Mesenchymal stem cell (in vitro differentiated cells and primary cell): ENCODE measurements at regions not wholly inside any gene's neighbourhood (a gene's known extent, or its start where the extent isn't known, plus 50 kb on each side); places are given as distances from the start of the nearest gene placed in this dataset.
"Not testable (repeated sequence)": the region's sequence is repeated elsewhere in the genome, so short reads cannot be mapped to it uniquely, and the experiment has no call there.

ENCODE experiments used
- DNase-seq: peaks from one replicate; pipeline ENCODE4 v3.0.0-alpha.2; 2013
- H2AFZ ChIP-seq: one replicate; pipeline ENCODE4 v1.6.1; 2013; ENCODE audit warnings: low read depth, mild to moderate bottlenecking, control low read depth, inconsistent platforms, low read length, moderate library complexity
- H2AK5ac ChIP-seq: 2 replicates; pipeline ENCODE4 v1.6.1; 2013; ENCODE audit warnings: low read length, moderate library complexity, mild to moderate bottlenecking, inconsistent platforms; ENCODE audit not compliant: severe bottlenecking
- H2BK120ac ChIP-seq: one replicate; pipeline ENCODE4 v1.6.1; 2013; ENCODE audit warnings: low read depth, mild to moderate bottlenecking, inconsistent platforms, low read length, moderate library complexity
- H2BK12ac ChIP-seq, 2 experiments: one replicate each; pipeline ENCODE4 v1.6.1; 2013; ENCODE audit warnings: inconsistent platforms in 2 of 2, low read length in 2 of 2, mild to moderate bottlenecking in 2 of 2, moderate library complexity in 2 of 2, control low read depth in 1 of 2
- H2BK15ac ChIP-seq: one replicate; pipeline ENCODE4 v1.6.1; 2013; ENCODE audit warnings: mild to moderate bottlenecking, low read depth, inconsistent platforms; ENCODE audit not compliant: poor library complexity, severe bottlenecking
- H2BK5ac ChIP-seq: 2 replicates; pipeline ENCODE4 v1.6.1; 2013; ENCODE audit warnings: low read depth, mild to moderate bottlenecking, low read length, control low read depth, inconsistent platforms; ENCODE audit not compliant: poor library complexity, severe bottlenecking
- H3K14ac ChIP-seq, 2 experiments: one replicate each; pipeline ENCODE4 v1.6.1; 2013; ENCODE audit warnings: inconsistent platforms in 2 of 2, low read length in 2 of 2, control low read depth in 1 of 2, mild to moderate bottlenecking in 1 of 2, moderate library complexity in 1 of 2
- H3K18ac ChIP-seq, 2 experiments: one replicate each; pipeline ENCODE4 v1.6.1; 2013; ENCODE audit warnings: inconsistent platforms in 2 of 2, low read length in 2 of 2, control low read depth in 1 of 2, low read depth in 1 of 2, mild to moderate bottlenecking in 1 of 2
- H3K23ac ChIP-seq, 2 experiments: one replicate each; pipeline ENCODE4 v1.6.1; 2013; ENCODE audit warnings: inconsistent platforms in 2 of 2, low read length in 2 of 2, mild to moderate bottlenecking in 2 of 2, moderate library complexity in 2 of 2, control low read depth in 1 of 2
- H3K27ac ChIP-seq: 2 replicates; pipeline ENCODE4 v1.5.1; 2013; ENCODE audit warnings: mild to moderate bottlenecking, moderate library complexity, low read length, control low read depth, inconsistent platforms; ENCODE audit not compliant: poor library complexity, severe bottlenecking
- H3K27me3 ChIP-seq, 2 experiments: 2 replicates each; pipeline versions ENCODE4 v1.6.1 to v1.7.0; 2013; ENCODE audit warnings: low read length in 2 of 2, mild to moderate bottlenecking in 2 of 2, moderate library complexity in 2 of 2, control low read depth in 1 of 2, inconsistent platforms in 1 of 2; ENCODE audit not compliant: control insufficient read depth in 1 of 2, insufficient read depth in 1 of 2
- H3K36me3 ChIP-seq, 2 experiments: 2 replicates each; pipeline versions ENCODE4 v1.6.1 to v1.7.0; 2013; ENCODE audit warnings: low read length in 2 of 2, control low read depth in 1 of 2, inconsistent platforms in 1 of 2, low read depth in 1 of 2, mild to moderate bottlenecking in 1 of 2; ENCODE audit not compliant: insufficient read depth in 2 of 2, control insufficient read depth in 1 of 2
- H3K4ac ChIP-seq, 2 experiments: one replicate each; pipeline ENCODE4 v1.6.1; 2013; ENCODE audit warnings: inconsistent platforms in 2 of 2, low read length in 2 of 2, mild to moderate bottlenecking in 2 of 2, moderate library complexity in 2 of 2, control low read depth in 1 of 2, low read depth in 1 of 2
- H3K4me1 ChIP-seq: 2 replicates; pipeline ENCODE4 v1.6.1; 2013; ENCODE audit warnings: low read depth, low read length, control low read depth; ENCODE audit not compliant: control insufficient read depth, insufficient read depth
- H3K4me2 ChIP-seq: 2 replicates; pipeline ENCODE4 v1.6.1; 2013; ENCODE audit warnings: low read length, mild to moderate bottlenecking, inconsistent platforms; ENCODE audit not compliant: poor library complexity, severe bottlenecking
- H3K4me3 ChIP-seq, 2 experiments: 2 replicates each; pipeline versions ENCODE4 v1.5.1 to v1.7.0; 2013; ENCODE audit warnings: low read length in 2 of 2, mild to moderate bottlenecking in 2 of 2, control low read depth in 1 of 2, low read depth in 1 of 2; ENCODE audit not compliant: insufficient read depth in 1 of 2
- H3K79me1 ChIP-seq: replicated peaks from 2 replicates; pipeline ENCODE4 v1.6.1; 2013; ENCODE audit warnings: mild to moderate bottlenecking, control low read depth, low read length, inconsistent platforms; ENCODE audit not compliant: poor library complexity, severe bottlenecking
- H3K9ac ChIP-seq: 2 replicates; pipeline ENCODE4 v1.7.0; 2013; ENCODE audit warnings: mild to moderate bottlenecking, low read length, moderate library complexity
- H3K9me3 ChIP-seq: 2 replicates; pipeline ENCODE4 v1.7.0; 2013; ENCODE audit warnings: mild to moderate bottlenecking, low read length; ENCODE audit not compliant: control insufficient read depth
- H4K8ac ChIP-seq: one replicate; pipeline ENCODE4 v1.6.1; 2013; ENCODE audit warnings: inconsistent platforms, mild to moderate bottlenecking, low read length, moderate library complexity
- H4K91ac ChIP-seq: one replicate; pipeline ENCODE4 v1.6.1; 2013; ENCODE audit warnings: mild to moderate bottlenecking, low read length, inconsistent platforms
- WGBS: methylation state at CpG from one replicate; pipeline ENCODE4 v1.1.7; 2013; ENCODE audit warnings: mixed read lengths; 5-methylcytosine and 5-hydroxymethylcytosine counted together

DNA sequence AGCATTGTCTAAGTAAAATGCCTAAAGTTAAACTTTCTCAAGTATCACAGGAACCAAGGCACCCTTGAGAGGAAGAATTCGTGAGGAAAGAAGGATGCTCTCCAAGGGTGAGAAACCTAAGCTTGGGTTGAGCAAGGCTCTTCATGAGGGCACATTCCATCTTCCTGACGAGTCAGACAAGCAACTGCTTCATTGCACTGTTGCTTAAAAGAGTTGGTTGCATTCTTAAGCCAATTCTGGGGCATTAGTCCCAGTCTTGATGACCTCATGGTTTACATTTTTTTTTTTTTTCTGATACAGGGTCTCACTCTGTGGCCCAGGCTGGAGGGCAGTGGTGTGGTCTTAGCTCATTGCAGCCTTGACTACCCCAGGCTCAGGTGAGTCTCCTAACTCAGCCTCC lies 237.5 kb downstream of the ACTR3 start:
- 48% methylated on average over 2 of the region's 2 CpGs for WGBS
- Histone ChIP-seq H3K27me3 (no peaks in the 10 kb centered on the region), H3K9ac (no peak overlapping the region), H3K18ac (no peak overlapping the region), H3K4me2 (no peak overlapping the region), H3K4ac (no peak overlapping the region), H3K4me1 (no peaks in the 10 kb centered on the region), H2BK120ac (no peak overlapping the region), H3K9me3 (no peaks in the 10 kb centered on the region), H3K27ac (no peak overlapping the region), H2AK5ac (no peak overlapping the region), H3K79me1 (no peaks in the 10 kb centered on the region), H3K36me3 (no peaks in the 10 kb centered on the region), H2BK15ac (no peak overlapping the region), H2BK5ac (no peak overlapping the region), H3K23ac (no peak overlapping the region), H2AFZ (no peak overlapping the region), H4K91ac (no peak overlapping the region), H2BK12ac (no peak overlapping the region), H4K8ac (no peak overlapping the region), H3K14ac (no peak overlapping the region), H3K4me3 (no peak overlapping the region)
- no peak for DNase-seq

DNA sequence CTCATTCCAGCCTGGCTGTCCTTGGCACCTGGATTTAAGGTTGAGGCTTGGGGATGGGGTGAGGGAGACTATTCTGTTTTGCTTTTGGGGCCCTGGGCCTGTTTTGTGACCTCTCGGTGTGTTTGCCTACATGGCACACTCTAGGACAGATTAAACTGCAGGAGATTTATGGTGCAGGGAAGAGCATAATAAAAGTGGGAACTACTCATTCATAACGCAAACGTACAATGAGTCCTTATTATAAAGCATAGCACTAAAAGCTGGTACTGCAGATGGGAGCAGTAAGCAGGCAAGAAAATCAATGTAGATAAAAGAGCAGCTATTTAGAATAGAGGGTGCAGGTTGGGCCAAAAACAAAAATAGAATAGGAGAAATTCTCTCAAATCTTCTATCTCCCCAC lies 238.4 kb downstream of the ACTR3 start:
- H3K9ac ChIP-seq = no peak overlapping the region
- H2AK5ac ChIP-seq = no peak overlapping the region
- H3K27me3 ChIP-seq = no peaks in the 10 kb centered on the region
- H2BK120ac ChIP-seq = no peak overlapping the region
- H2BK5ac ChIP-seq = no peak overlapping the region
- no peaks in the 10 kb centered on the region for H3K79me1 ChIP-seq
- no peak overlapping the region for H3K14ac ChIP-seq
- H4K8ac ChIP-seq = no peak overlapping the region
- no peak overlapping the region for H2BK12ac ChIP-seq
- H3K4me3 ChIP-seq = no peak overlapping the region
- H3K23ac ChIP-seq = no peak overlapping the region
- H3K27ac ChIP-seq = no peak overlapping the region
- no peak overlapping the region for H3K4me2 ChIP-seq
- H3K36me3 ChIP-seq = no peaks in the 10 kb centered on the region
- no peak overlapping the region for H2BK15ac ChIP-seq
- no peaks in the 10 kb centered on the region for H3K9me3 ChIP-seq
- 92% methylated on average over 3 of the region's 3 CpGs for WGBS
- H3K4me1 ChIP-seq = no peaks in the 10 kb centered on the region
- no peak overlapping the region for H3K18ac ChIP-seq
- no peak overlapping the region for H2AFZ ChIP-seq
- no peak for DNase-seq
- no peak overlapping the region for H4K91ac ChIP-seq
- H3K4ac ChIP-seq = no peak overlapping the region

DNA sequence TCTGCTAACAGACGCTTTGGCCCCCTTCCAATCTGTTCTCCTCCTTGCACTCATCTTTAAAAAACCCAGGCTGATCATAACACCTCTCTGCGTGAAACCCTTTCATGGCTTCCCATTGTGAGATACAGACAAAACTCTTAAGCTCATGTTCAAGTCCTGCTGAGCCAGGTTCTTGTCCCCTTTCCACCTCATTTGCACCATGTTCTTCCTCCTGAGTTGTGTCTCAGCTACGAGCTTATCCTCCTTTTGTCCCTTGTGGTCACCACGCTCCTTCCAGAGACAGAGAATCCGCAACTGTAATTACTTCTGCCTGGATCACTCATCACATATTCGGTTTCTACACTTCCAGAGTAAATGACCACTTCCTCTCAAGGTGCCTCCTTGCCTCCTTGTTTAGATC lies 238.8 kb downstream of the ACTR3 start:
- Histone ChIP-seq H2BK120ac (no peak overlapping the region), H3K27me3 (no peaks in the 10 kb centered on the region), H3K4ac (no peak overlapping the region), H2BK5ac (no peak overlapping the region), H2AK5ac (no peak overlapping the region), H3K14ac (no peak overlapping the region), H4K8ac (no peak overlapping the region), H3K27ac (no peak overlapping the region), H3K9ac (no peak overlapping the region), H3K18ac (no peak overlapping the region), H4K91ac (no peak overlapping the region), H3K4me3 (no peak overlapping the region), H3K36me3 (no peaks in the 10 kb centered on the region), H3K9me3 (no peaks in the 10 kb centered on the region), H2BK12ac (no peak overlapping the region), H3K4me2 (no peak overlapping the region), H3K23ac (no peak overlapping the region), H2BK15ac (no peak overlapping the region), H3K79me1 (no peaks in the 10 kb centered on the region), H3K4me1 (no peaks in the 10 kb centered on the region), H2AFZ (no peak overlapping the region)
- WGBS = 60% methylated on average over 6 of the region's 6 CpGs
- DNase-seq = no peak

DNA sequence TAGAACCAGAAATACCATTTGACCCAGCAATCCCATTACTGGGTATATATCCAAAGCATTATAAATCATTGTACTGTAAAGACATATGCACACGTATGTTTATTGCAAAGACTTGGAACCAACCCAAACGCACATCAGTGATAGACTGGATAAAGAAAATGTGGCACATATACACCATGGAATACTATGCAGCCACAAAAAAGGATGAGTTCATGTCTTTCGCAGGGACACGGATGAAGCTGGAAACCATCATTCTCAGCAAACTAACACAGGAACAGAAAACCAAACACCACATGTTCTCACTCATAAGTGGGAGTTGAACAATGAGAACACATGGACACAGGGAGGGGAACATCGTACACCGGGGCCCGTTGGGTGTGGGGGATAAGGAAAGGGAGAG lies 242.2 kb downstream of the ACTR3 start:
- DNase-seq, H2BK12ac ChIP-seq, H3K14ac ChIP-seq, H4K8ac ChIP-seq, H3K9me3 ChIP-seq, H3K27ac ChIP-seq, H3K27me3 ChIP-seq, H2BK5ac ChIP-seq, H3K18ac ChIP-seq, H3K4me2 ChIP-seq, H3K23ac ChIP-seq, H3K9ac ChIP-seq, H2AK5ac ChIP-seq, H2BK120ac ChIP-seq, H2BK15ac ChIP-seq, H3K4ac ChIP-seq, H4K91ac ChIP-seq, H2AFZ ChIP-seq, H3K4me1 ChIP-seq, H3K36me3 ChIP-seq, H3K4me3 ChIP-seq, H3K79me1 ChIP-seq: not testable (repeated sequence)
- WGBS = 95% methylated on average over 5 of the region's 7 CpGs
